ENCODE measurements at regions not wholly inside any gene's neighbourhood (a gene's known extent, or its start where the extent isn't known, plus 50 kb on each side); places are given as distances from the start of the nearest gene placed in this dataset.
"Not testable (repeated sequence)": the region's sequence is repeated elsewhere in the genome, so short reads cannot be mapped to it uniquely, and the experiment has no call there.

DNA sequence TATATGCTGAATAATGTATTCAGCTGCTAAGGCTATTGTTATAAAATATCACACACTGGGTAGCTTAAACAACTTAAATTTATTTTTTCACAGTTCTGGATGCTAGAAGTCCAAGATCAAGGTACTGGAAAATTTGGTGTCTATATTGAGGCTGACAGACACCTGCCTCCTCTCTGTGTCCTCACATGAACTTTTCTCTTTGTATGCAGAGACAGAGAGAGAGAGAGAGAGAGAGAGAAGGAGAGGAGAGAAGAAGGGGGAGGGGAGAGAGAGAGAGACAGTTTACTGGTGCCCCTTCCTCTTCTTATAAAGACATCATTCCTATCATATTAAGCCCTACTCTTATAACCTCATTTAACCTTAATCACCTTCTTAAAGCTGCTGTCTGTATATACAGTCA is 320.1 kb upstream of the THBS1 start:
- H3K27ac Mint-ChIP-seq = no peak overlapping the region

DNA sequence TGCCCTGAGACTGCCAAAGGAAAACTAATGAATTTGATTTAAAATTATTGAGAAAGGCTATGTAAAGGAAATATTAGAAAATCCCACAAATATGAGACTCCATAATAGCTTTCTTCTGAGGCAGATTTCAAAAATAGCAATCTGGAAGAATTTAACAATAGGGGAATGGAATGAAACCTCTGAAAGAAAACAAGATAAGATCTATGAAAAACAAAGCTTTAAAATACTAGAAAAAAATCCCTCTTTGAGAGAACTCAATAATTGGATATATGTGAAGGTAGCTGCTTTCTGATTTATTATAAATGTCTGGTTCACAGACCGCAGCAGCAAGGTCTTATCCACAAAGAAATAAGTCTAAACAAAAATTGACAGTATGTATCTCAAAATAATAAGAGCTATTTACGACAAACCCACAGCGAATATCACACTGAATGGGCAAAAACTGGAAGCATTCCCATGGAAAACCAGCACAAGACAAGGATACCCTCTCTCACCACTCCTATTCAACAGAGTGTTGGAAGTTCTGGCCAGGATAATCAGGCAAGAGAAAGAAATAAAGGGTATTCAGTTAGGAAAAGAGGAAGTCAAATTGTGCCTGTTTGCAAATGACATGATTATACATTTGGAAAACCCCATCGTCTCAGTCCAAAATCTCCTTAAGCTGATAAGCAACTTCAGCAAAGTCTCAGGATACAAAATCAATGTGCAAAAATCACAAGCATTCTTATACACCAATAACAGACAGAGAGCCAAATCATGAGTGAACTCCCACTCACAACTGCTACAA is 319.3 kb upstream of the THBS1 start:
- H3K36me3 ChIP-seq (ENCODE audit: insufficient read depth, low read length); CTCF ChIA-PET; H3K36me3 Mint-ChIP-seq (ENCODE audit: low read depth); H3K4me1 ChIP-seq (ENCODE audit: insufficient read depth, low read length); H3K4me3 ChIP-seq (ENCODE audit: low read length); H3K4me3 Mint-ChIP-seq; H3K27me3 ChIP-seq (ENCODE audit: control insufficient read depth in 1 of 2, insufficient read depth in 2 of 2, low read length in 2 of 2); H3K27ac Mint-ChIP-seq; intact Hi-C loops (cut with DNase I, micrococcal nuclease); H3K27ac ChIP-seq (ENCODE audit: low read depth in 1 of 2, low read length in 2 of 2); POLR2A ChIA-PET; H3K4me1 Mint-ChIP-seq (ENCODE audit: low read depth); H3K9me3 Mint-ChIP-seq; DNase-seq; ATAC-seq (ENCODE audit: poor library complexity); H3K9me3 ChIP-seq (ENCODE audit: control insufficient read depth in 1 of 2, insufficient read depth in 1 of 2, low read length in 2 of 2): not testable (repeated sequence)
- H3K27me3 Mint-ChIP-seq = peaks cover 15% of the 10 kb centered on the region

More for the DNA sequence above, 320.1 kb upstream of the THBS1 start:
- Mint-ChIP-seq H3K4me1 (ENCODE audit: low read depth) (peaks cover 6% of the 10 kb centered on the region), H3K4me3 (no peak overlapping the region), H3K27me3 (peaks cover 18% of the 10 kb centered on the region), H3K9me3 (no peaks in the 10 kb centered on the region), H3K36me3 (ENCODE audit: low read depth) (no peaks in the 10 kb centered on the region)
- intact Hi-C loops (cut with DNase I, micrococcal nuclease) = no loop called here
- CTCF ChIA-PET = no interaction called here
- H3K4me1 ChIP-seq (ENCODE audit: insufficient read depth, low read length) = no peaks in the 10 kb centered on the region
- H3K27ac ChIP-seq (ENCODE audit: low read depth in 1 of 2, low read length in 2 of 2) = no peak overlapping the region
- no peak for DNase-seq
- POLR2A ChIA-PET = no interaction called here
- no peak for ATAC-seq (ENCODE audit: poor library complexity)
- no peaks in the 10 kb centered on the region for H3K36me3 ChIP-seq (ENCODE audit: insufficient read depth, low read length)
- no peaks in the 10 kb centered on the region for H3K27me3 ChIP-seq (ENCODE audit: control insufficient read depth in 1 of 2, insufficient read depth in 2 of 2, low read length in 2 of 2)
- TF ChIP-seq, protein P1, sequence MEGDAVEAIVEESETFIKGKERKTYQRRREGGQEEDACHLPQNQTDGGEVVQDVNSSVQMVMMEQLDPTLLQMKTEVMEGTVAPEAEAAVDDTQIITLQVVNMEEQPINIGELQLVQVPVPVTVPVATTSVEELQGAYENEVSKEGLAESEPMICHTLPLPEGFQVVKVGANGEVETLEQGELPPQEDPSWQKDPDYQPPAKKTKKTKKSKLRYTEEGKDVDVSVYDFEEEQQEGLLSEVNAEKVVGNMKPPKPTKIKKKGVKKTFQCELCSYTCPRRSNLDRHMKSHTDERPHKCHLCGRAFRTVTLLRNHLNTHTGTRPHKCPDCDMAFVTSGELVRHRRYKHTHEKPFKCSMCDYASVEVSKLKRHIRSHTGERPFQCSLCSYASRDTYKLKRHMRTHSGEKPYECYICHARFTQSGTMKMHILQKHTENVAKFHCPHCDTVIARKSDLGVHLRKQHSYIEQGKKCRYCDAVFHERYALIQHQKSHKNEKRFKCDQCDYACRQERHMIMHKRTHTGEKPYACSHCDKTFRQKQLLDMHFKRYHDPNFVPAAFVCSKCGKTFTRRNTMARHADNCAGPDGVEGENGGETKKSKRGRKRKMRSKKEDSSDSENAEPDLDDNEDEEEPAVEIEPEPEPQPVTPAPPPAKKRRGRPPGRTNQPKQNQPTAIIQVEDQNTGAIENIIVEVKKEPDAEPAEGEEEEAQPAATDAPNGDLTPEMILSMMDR (IDR thresholded peaks at IDR 0.05) = no peak
- no peak overlapping the region for H3K4me3 ChIP-seq (ENCODE audit: low read length)
- no peaks in the 10 kb centered on the region for H3K9me3 ChIP-seq (ENCODE audit: control insufficient read depth in 1 of 2, insufficient read depth in 1 of 2, low read length in 2 of 2)

DNA sequence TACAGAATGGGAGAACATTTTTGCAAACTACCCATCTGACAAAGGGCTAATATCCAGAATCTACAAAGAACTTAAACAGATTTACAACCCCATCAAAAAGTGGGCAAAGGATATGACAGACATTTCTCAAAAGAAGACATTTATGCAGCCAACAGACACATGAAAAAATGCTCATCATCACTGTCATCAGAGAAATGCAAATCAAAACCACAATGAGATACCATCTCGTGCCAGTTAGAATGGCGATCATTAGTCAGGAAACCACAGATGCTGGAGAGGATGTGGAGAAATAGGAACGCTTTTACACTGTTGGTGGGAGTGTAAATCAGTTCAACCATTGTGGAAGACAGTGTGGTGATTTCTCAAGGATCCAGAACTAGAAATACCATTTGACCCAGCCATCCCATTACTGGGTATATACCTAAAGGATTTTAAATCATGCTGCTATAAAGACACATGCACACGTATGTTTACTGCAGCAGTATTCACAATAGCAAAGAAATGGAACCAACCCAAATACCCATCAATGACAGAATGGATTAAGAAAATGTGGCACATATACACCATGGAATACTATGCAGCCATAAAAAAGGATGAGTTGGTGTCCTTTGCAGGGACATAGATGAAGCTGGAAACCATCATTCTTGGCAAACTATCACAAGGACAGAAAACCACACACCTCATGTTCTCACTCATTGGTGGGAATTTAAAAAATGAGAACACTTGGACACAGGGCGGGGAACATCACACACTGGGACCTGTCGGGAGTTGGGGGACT is 317.7 kb upstream of the THBS1 start:
- POLR2A ChIA-PET; H3K4me3 ChIP-seq (ENCODE audit: low read length); H3K4me1 Mint-ChIP-seq (ENCODE audit: low read depth); H3K4me1 ChIP-seq (ENCODE audit: insufficient read depth, low read length); ATAC-seq (ENCODE audit: poor library complexity); H3K4me3 Mint-ChIP-seq; CTCF ChIA-PET; H3K27ac ChIP-seq (ENCODE audit: low read depth in 1 of 2, low read length in 2 of 2); H3K36me3 Mint-ChIP-seq (ENCODE audit: low read depth); H3K9me3 ChIP-seq (ENCODE audit: control insufficient read depth in 1 of 2, insufficient read depth in 1 of 2, low read length in 2 of 2); H3K9me3 Mint-ChIP-seq; H3K27ac Mint-ChIP-seq; H3K36me3 ChIP-seq (ENCODE audit: insufficient read depth, low read length); H3K27me3 ChIP-seq (ENCODE audit: control insufficient read depth in 1 of 2, insufficient read depth in 2 of 2, low read length in 2 of 2); intact Hi-C loops (cut with DNase I, micrococcal nuclease): not testable (repeated sequence)
- DNase-seq = peak in 3 of 14 experiments; percentile 1 to 51 (median 18)
- peaks cover 15% of the 10 kb centered on the region for H3K27me3 Mint-ChIP-seq

DNA sequence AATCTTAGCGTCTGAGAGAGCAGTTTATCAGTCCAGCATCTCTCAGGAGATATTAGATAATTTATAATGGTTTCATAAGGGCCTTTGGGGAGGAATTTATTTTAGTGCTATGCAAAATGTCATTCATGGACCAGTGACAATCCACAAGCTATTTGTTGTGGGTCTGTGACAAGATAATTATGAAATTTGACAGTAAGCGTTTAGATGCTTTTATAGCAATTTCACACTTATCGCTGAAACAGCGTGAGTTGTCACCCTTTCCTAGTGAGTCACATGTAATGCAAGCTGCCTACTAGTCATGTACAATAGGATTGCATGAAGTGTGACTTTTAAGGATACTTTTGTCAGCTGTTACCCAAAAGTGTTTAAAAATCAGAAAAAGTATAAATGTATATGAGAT is 315.6 kb upstream of the THBS1 start:
- ATAC-seq (ENCODE audit: poor library complexity) (no peak), DNase-seq (peak in 1 of 14 experiments; percentile 43)
- TF ChIP-seq, protein P1 (IDR thresholded peaks at IDR 0.05) = no peak
- H3K27me3 ChIP-seq (ENCODE audit: control insufficient read depth in 1 of 2, insufficient read depth in 2 of 2, low read length in 2 of 2) = no peaks in the 10 kb centered on the region
- Mint-ChIP-seq H3K27me3 (peaks cover 15% of the 10 kb centered on the region), H3K4me1 (ENCODE audit: low read depth) (peaks cover 6% of the 10 kb centered on the region), H3K27ac (no peak overlapping the region), H3K36me3 (ENCODE audit: low read depth) (no peaks in the 10 kb centered on the region), H3K4me3 (no peak overlapping the region), H3K9me3 (no peaks in the 10 kb centered on the region)
- no peak overlapping the region for H3K27ac ChIP-seq (ENCODE audit: low read depth in 1 of 2, low read length in 2 of 2)
- no peak overlapping the region for H3K4me3 ChIP-seq (ENCODE audit: low read length)
- no peaks in the 10 kb centered on the region for H3K4me1 ChIP-seq (ENCODE audit: insufficient read depth, low read length)
- H3K36me3 ChIP-seq (ENCODE audit: insufficient read depth, low read length) = no peaks in the 10 kb centered on the region
- intact Hi-C loops (cut with DNase I, micrococcal nuclease) = no loop called here
- ChIA-PET CTCF (no interaction called here), POLR2A (no interaction called here)
- H3K9me3 ChIP-seq (ENCODE audit: control insufficient read depth in 1 of 2, insufficient read depth in 1 of 2, low read length in 2 of 2) = no peaks in the 10 kb centered on the region

Measured in CD4-positive, alpha-beta T cell (primary cell).